Tibial artery (tissue), 4 donors: ENCODE measurements at regions not wholly inside any gene's neighbourhood (a gene's known extent, or its start where the extent isn't known, plus 50 kb on each side); places are given as distances from the start of the nearest gene placed in this dataset.

Experiments used
- DNase-seq, 2 donors: peaks; one replicate each; pipeline ENCODE4 v3.0.0-alpha.2; 2019
- H3K27ac ChIP-seq, 2 donors: fragments of 200-600 bp; sonication (generic) in 1 of 2; 1 replicate in 1 of 2; 2 replicates in 1 of 2; pipeline ENCODE4 v1.5.1; 2018 to 2019; ENCODE audit warnings: mild to moderate bottlenecking in 1 of 2
- H3K27me3 ChIP-seq, 2 donors: fragments of 200-600 bp; sonication (generic) in 1 of 2; one replicate each; pipeline versions ENCODE4 v1.5.1 to v1.6.0; 2016 to 2019
- H3K36me3 ChIP-seq, 3 donors: fragments of 200-600 bp; sonication (generic) in 2 of 3; one replicate each; pipeline ENCODE4 v1.5.1; 2016 to 2019; ENCODE audit warnings: mild to moderate bottlenecking in 2 of 3
- H3K4me1 ChIP-seq, 4 donors: fragments of 200-600 bp; sonication (generic) in 2 of 4; 1 replicate in 3 of 4; 2 replicates in 1 of 4; pipeline ENCODE4 v1.5.1; 2016 to 2019
- H3K4me3 ChIP-seq, 2 donors: fragments of 200-600 bp; sonication (generic) in 1 of 2; 1 replicate in 1 of 2; 2 replicates in 1 of 2; pipeline ENCODE4 v1.5.1; 2018 to 2019; ENCODE audit warnings: mild to moderate bottlenecking in 2 of 2
- H3K9me3 ChIP-seq, 3 donors: fragments of 200-600 bp; sonication (generic) in 1 of 3; one replicate each; pipeline ENCODE4 v1.5.1; 2016 to 2019
- intact Hi-C: fragments of 100-400 bp; cut with DNase I; formaldehyde crosslinking; loops from one replicate; pipeline ENCODE4 v1.15.0; 2023; ENCODE audit warnings: low total_unique reads
- TF ChIP-seq, protein P1 (sequence below), 2 experiments: fragments of 200-600 bp in 1 of 2; fragments of 450-650 bp in 1 of 2; IDR thresholded peaks; one replicate each; pipeline ENCODE4 v1.5.1; 2017 to 2019; ENCODE audit warnings: antibody characterized with exemption in 2 of 2, mild to moderate bottlenecking in 1 of 2, moderate library complexity in 1 of 2

DNA sequence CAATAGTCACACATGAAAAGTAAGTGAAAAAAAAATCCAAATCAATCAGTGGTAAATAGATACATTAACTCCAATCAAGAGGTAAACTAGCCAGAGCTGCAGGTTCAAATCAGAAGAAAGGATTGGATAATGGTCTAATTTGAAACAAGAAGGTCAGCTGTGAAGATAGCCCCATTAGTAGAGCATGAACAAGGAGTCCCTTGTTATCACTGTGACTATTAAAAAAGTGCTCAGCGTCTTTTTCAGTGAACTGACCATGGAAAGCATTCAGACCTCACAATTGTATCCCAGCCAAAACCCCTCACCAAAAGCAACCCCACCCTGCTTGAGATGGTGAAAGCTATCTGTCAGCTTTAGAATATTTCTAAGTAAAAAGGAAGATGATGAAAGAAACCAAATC, 125.0 kb upstream of the EGLN3 start:
- intact Hi-C loops = no loop called here
- H3K9me3 ChIP-seq = peaks cover 0 to 4% (median 0%) of the 10 kb centered on the region in 3 donors

DNA sequence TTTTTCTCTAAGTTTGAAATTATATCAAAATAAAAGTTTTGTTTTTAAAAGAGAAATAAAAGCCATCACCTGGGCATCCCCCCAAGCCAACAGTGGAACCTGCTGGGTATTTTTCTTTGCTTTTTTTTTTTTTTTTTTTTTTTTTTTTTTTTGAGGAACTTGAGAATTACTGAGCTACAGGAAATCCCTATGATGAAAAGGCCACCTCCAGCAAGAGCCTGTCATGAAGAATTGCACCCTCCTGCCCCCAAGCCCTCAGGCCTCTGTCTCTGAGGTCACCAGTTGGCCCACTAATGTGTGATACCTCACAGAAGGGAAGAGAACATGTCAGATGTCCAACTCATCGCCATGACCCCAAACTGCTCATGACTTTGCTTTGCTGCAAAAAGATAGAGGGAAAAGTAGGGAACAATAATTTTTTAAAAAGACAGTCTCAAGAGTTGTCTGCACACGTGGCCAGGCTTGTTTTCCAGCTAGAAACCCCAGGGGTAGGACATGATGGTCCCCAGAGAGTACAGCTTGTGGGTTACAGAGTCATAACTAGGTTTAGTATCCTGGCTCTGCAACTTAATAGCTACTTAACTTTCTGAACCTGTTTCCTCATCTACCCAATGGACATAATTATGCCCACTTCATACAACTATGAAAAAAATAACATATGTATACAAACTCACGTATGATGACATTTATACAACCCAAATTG, 124.3 kb upstream of the EGLN3 start:
- Histone ChIP-seq H3K4me3 (no peak overlapping the region), H3K4me1 (peaks cover 0 to 5% (median under 1%) of the 10 kb centered on the region in 4 donors), H3K36me3 (no peaks in the 10 kb centered on the region), H3K9me3 (peaks cover 0 to 4% (median 0%) of the 10 kb centered on the region in 3 donors), H3K27ac (no peak overlapping the region), H3K27me3 (no peaks in the 10 kb centered on the region)
- no peak for DNase-seq
- TF ChIP-seq, protein P1, sequence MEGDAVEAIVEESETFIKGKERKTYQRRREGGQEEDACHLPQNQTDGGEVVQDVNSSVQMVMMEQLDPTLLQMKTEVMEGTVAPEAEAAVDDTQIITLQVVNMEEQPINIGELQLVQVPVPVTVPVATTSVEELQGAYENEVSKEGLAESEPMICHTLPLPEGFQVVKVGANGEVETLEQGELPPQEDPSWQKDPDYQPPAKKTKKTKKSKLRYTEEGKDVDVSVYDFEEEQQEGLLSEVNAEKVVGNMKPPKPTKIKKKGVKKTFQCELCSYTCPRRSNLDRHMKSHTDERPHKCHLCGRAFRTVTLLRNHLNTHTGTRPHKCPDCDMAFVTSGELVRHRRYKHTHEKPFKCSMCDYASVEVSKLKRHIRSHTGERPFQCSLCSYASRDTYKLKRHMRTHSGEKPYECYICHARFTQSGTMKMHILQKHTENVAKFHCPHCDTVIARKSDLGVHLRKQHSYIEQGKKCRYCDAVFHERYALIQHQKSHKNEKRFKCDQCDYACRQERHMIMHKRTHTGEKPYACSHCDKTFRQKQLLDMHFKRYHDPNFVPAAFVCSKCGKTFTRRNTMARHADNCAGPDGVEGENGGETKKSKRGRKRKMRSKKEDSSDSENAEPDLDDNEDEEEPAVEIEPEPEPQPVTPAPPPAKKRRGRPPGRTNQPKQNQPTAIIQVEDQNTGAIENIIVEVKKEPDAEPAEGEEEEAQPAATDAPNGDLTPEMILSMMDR (IDR thresholded peaks at IDR 0.05) = no peak
- intact Hi-C loops = no loop called here

More for the DNA sequence above, 125.0 kb upstream of the EGLN3 start:
- H3K27me3 ChIP-seq = no peaks in the 10 kb centered on the region
- H3K27ac ChIP-seq = no peak overlapping the region
- no peak overlapping the region for H3K4me3 ChIP-seq
- H3K4me1 ChIP-seq = no peaks in the 10 kb centered on the region
- no peaks in the 10 kb centered on the region for H3K36me3 ChIP-seq
- no peak for DNase-seq
- TF ChIP-seq, protein P1 (IDR thresholded peaks at IDR 0.05) = no peak

DNA sequence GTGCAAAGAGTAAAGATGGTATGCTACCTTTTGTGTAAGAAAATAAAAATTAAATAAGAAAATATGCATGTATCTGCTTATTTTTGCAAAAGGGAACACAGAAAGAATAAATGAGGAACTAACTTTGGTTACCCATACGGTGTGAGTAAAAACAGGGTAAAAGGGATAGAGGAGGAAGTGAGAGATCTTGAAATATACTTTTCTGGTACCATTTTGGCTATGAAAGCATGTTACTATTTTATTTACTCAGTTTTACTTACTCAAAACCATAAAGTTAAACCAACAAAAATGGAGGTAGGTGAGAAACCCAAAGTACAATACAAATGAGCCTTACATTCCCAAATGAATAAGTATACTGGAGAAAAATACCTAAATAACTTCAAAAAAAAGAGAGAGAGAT, 122.0 kb upstream of the EGLN3 start:
- no peak overlapping the region for H3K27ac ChIP-seq
- no peaks in the 10 kb centered on the region for H3K27me3 ChIP-seq
- intact Hi-C loops = no loop called here
- peaks cover 0 to 15% (median 4%) of the 10 kb centered on the region in 4 donors for H3K4me1 ChIP-seq
- H3K9me3 ChIP-seq = peaks cover 0 to 4% (median 0%) of the 10 kb centered on the region in 3 donors
- TF ChIP-seq, protein P1 (IDR thresholded peaks at IDR 0.05) = no peak
- no peaks in the 10 kb centered on the region for H3K36me3 ChIP-seq
- no peak for DNase-seq
- H3K4me3 ChIP-seq = no peak overlapping the region

DNA sequence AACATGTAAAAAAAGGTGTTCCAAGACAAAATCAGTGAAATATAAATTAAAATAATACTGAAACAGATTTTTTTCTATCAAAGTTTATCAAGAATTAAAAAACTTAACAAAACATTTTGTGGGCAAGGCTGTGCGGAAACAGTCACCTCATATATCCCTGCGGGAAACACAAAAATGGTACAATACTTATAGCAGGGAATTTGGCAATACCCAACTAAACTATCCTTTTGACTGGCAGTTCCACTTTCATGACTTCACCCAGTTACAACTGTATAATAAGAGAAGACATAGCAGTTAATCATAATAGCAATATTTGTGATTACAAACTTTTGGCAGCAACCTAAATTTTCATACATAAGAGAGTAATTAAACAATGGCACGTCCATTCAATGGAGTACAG, 121.5 kb upstream of the EGLN3 start:
- TF ChIP-seq, protein P1 (IDR thresholded peaks at IDR 0.05) = no peak
- intact Hi-C loops = no loop called here
- Histone ChIP-seq H3K9me3 (peaks cover 0 to 4% (median 0%) of the 10 kb centered on the region in 3 donors), H3K4me3 (no peak overlapping the region), H3K36me3 (no peaks in the 10 kb centered on the region), H3K4me1 (peaks cover 0 to 15% (median 4%) of the 10 kb centered on the region in 4 donors), H3K27ac (no peak overlapping the region), H3K27me3 (no peaks in the 10 kb centered on the region)
- DNase-seq = no peak

DNA sequence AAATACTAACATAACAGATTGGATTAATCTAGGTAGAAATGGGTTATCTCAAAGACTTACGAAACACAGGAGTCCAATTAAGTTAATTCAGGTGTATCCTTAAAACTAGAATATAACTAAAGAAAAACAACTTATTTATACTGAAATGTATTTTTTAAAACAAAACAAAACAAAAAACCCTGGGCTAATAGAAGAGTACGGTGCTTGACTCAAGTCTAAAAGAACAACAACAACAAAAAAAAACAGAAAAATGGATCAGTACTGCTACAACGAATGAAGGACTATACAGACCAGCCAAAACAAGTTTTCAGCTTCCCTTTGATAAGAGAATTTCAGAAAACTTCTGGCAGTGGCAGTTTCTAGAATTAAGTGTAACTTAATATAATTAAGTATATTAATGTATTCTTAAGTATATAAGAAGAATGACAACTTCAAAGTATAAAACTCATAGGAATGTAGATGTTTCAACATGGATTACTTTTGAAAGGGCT, 120.1 kb upstream of the EGLN3 start:
- Histone ChIP-seq H3K4me3 (no peak overlapping the region), H3K36me3 (no peaks in the 10 kb centered on the region)
- intact Hi-C loops = no loop called here

More for the DNA sequence above, 120.1 kb upstream of the EGLN3 start:
- Histone ChIP-seq H3K27ac (no peak overlapping the region), H3K9me3 (peaks cover 0 to 4% (median 0%) of the 10 kb centered on the region in 3 donors), H3K4me1 (peaks cover 0 to 21% (median 4%) of the 10 kb centered on the region in 4 donors), H3K27me3 (no peaks in the 10 kb centered on the region)
- DNase-seq = no peak
- TF ChIP-seq, protein P1 (IDR thresholded peaks at IDR 0.05) = no peak
